Muscle of leg (tissue), 3 donors: ENCODE measurements at regions not wholly inside any gene's neighbourhood (a gene's known extent, or its start where the extent isn't known, plus 50 kb on each side); places are given as distances from the start of the nearest gene placed in this dataset.

ENCODE experiments used
- DNase-seq: peaks from one replicate; pipeline ENCODE4 v3.0.0; 2013
- H3K27ac ChIP-seq: one replicate; pipeline ENCODE4 v1.5.1; 2013; ENCODE audit warnings: mild to moderate bottlenecking, low read length, control low read depth
- H3K27me3 ChIP-seq: one replicate; pipeline ENCODE4 v1.6.1; 2013; ENCODE audit warnings: low read length; ENCODE audit not compliant: control insufficient read depth, insufficient read depth
- H3K36me3 ChIP-seq: one replicate; pipeline ENCODE4 v1.6.1; 2013; ENCODE audit warnings: low read length; ENCODE audit not compliant: control insufficient read depth, insufficient read depth
- H3K4me1 ChIP-seq: one replicate; pipeline ENCODE4 v1.6.1; 2013; ENCODE audit warnings: low read length; ENCODE audit not compliant: control insufficient read depth, insufficient read depth
- H3K4me3 ChIP-seq: one replicate; pipeline ENCODE4 v1.5.1; 2013; ENCODE audit warnings: low read length, control low read depth
- H3K9me3 ChIP-seq: replicated peaks from 2 replicates; pipeline ENCODE4 v1.6.1; 2013; ENCODE audit warnings: low read depth, low read length; ENCODE audit not compliant: control insufficient read depth
- WGBS: methylation state at CpG from one replicate; pipeline ENCODE4 v1.1.5; 2013; ENCODE audit warnings: missing lambda C conversion rate; ENCODE audit not compliant: insufficient coverage; 5-methylcytosine and 5-hydroxymethylcytosine counted together

GRCh38 chr7:94338921-94339371 is 55.7 kb upstream of the COL1A2 start:
- H3K4me1 ChIP-seq: peaks cover 2% of the 10 kb centered on the region
- no peak overlapping the region for H3K27ac ChIP-seq
- H3K9me3 ChIP-seq: no peaks in the 10 kb centered on the region
- no peaks in the 10 kb centered on the region for H3K36me3 ChIP-seq
- no peak overlapping the region for H3K4me3 ChIP-seq
- 80% methylated on average over 1 of the region's 2 CpGs for WGBS
- no peaks in the 10 kb centered on the region for H3K27me3 ChIP-seq
- DNase-seq: no peak

- no CpG with 5 or more reads among the region's 1 CpG for WGBS
- H3K27ac ChIP-seq: no peak overlapping the region
- H3K4me1 ChIP-seq: peaks cover 10% of the 10 kb centered on the region
- no peaks in the 10 kb centered on the region for H3K36me3 ChIP-seq
- no peak for DNase-seq
- no peak overlapping the region for H3K4me3 ChIP-seq
- H3K27me3 ChIP-seq: no peaks in the 10 kb centered on the region
- H3K9me3 ChIP-seq: no peaks in the 10 kb centered on the region
Observed at GRCh38 chr7:94344826-94345225, 49.9 kb upstream of the COL1A2 start.
